ENCODE measurements at regions not wholly inside any gene's neighbourhood (a gene's known extent, or its start where the extent isn't known, plus 50 kb on each side); places are given as distances from the start of the nearest gene placed in this dataset.

GRCh38 chr2:104049438-104049837 lies 804.5 kb upstream of the POU3F3 start (continued):
- TF ChIP-seq HDAC6 (IDR thresholded peaks at IDR 0.05; ENCODE audit: low read depth, low read length) (no peak), CTCF (IDR thresholded peaks at IDR 0.05; ENCODE audit: control extremely low read depth in 1 of 3, insufficient read depth in 1 of 3, low read depth in 1 of 3, low read length in 3 of 3) (no peak), USF2 (IDR thresholded peaks at IDR 0.05; ENCODE audit: low read length) (no peak), RAD21 (IDR thresholded peaks at IDR 0.05 in 1 of 2, conservative IDR thresholded peaks at IDR 0.05 in 1 of 2; ENCODE audit: low read depth in 2 of 2, low read length in 2 of 2) (no peak), TAF7 (optimal IDR thresholded peaks at IDR 0.05; ENCODE audit: borderline replicate concordance, low read depth, low read length) (no peak), SP2 (IDR thresholded peaks at IDR 0.05; ENCODE audit: low read length) (no peak), SRF (IDR thresholded peaks at IDR 0.05; ENCODE audit: low read depth, low read length) (no peak), SIN3A (conservative IDR thresholded peaks at IDR 0.05 in 1 of 2, IDR thresholded peaks at IDR 0.05 in 1 of 2; ENCODE audit: low read depth in 1 of 2, low read length in 2 of 2) (no peak)

Measured in H1 (cell line).